PC-9 (cell line): ENCODE measurements at regions not wholly inside any gene's neighbourhood (a gene's known extent, or its start where the extent isn't known, plus 50 kb on each side); places are given as distances from the start of the nearest gene placed in this dataset.

Experiments used
- BruUV-seq: library from RNA; stranded (reverse); fragments of 400-500 nt; replicated peaks from 2 replicates; lab custom pipeline; 2021; lab: Mats Ljungman, UMichigan
- CTCF ChIA-PET: fragments of 300-600 bp; sonication (Branson Sonifier 250); formaldehyde crosslinking; loops from one replicate; lab custom pipeline; 2022; ENCODE audit warnings: antibody characterized with exemption; lab: Charles Lee
- POLR2A ChIA-PET: fragments of 300-600 bp; sonication (Branson Sonifier 250); formaldehyde crosslinking; loops from one replicate; lab custom pipeline; 2022; ENCODE audit warnings: antibody characterized with exemption; ENCODE audit not compliant: unreplicated experiment; lab: Charles Lee
- DNase-seq, 2 experiments: peaks; one replicate each; pipeline versions ENCODE4 v3.0.0 to v3.0.0-alpha.2; 2015 to 2022; ENCODE audit warnings: mixed read lengths in 1 of 2
- H2AFZ ChIP-seq: fragments of 200-600 bp; sonication (generic); 2 replicates; pipeline ENCODE4 v1.8.1; 2017; ENCODE audit warnings: antibody characterized with exemption
- H3F3A ChIP-seq: fragments of 200-600 bp; sonication (generic); 2 replicates; pipeline ENCODE4 v1.8.1; 2017; ENCODE audit warnings: antibody characterized with exemption, mild to moderate bottlenecking, low read depth; ENCODE audit not compliant: insufficient read depth
- H3K27ac ChIP-seq: fragments of 200-600 bp; sonication (generic); 2 replicates; pipeline ENCODE4 v1.6.1; 2016; ENCODE audit warnings: mixed run types
- H3K27me3 ChIP-seq: fragments of 200-600 bp; sonication (generic); 2 replicates; pipeline ENCODE4 v1.6.1; 2016; ENCODE audit warnings: low read depth, mixed run types; ENCODE audit not compliant: insufficient read depth
- H3K36me3 ChIP-seq: fragments of 200-600 bp; sonication (generic); 2 replicates; pipeline ENCODE4 v1.6.1; 2016; ENCODE audit warnings: low read depth, mixed run types
- H3K4me1 ChIP-seq: fragments of 200-600 bp; sonication (generic); replicated peaks from 2 replicates; pipeline ENCODE4 v1.6.1; 2016; ENCODE audit warnings: mixed run types; ENCODE audit not compliant: insufficient read depth
- H3K4me2 ChIP-seq: fragments of 200-600 bp; sonication (generic); 2 replicates; pipeline ENCODE4 v1.6.1; 2017; ENCODE audit warnings: mixed run types
- H3K4me3 ChIP-seq: fragments of 200-600 bp; sonication (generic); 2 replicates; pipeline ENCODE4 v1.6.1; 2016; ENCODE audit warnings: mixed run types
- H3K79me2 ChIP-seq: fragments of 200-600 bp; sonication (generic); 2 replicates; pipeline ENCODE4 v1.6.1; 2017; ENCODE audit warnings: low read depth, mixed run types
- H3K9me2 ChIP-seq: fragments of 200-600 bp; sonication (generic); 2 replicates; pipeline ENCODE4 v1.8.1; 2017; ENCODE audit warnings: mild to moderate bottlenecking; ENCODE audit not compliant: insufficient read depth
- H3K9me3 ChIP-seq: fragments of 200-600 bp; sonication (generic); 2 replicates; pipeline ENCODE4 v1.8.1; 2016; ENCODE audit warnings: low read depth; ENCODE audit not compliant: insufficient read depth
- H4K20me1 ChIP-seq: fragments of 200-600 bp; sonication (generic); 2 replicates; pipeline ENCODE4 v1.8.1; 2017; ENCODE audit not compliant: insufficient read depth
- EZH2 ChIP-seq: fragments of 200-600 bp; sonication (generic); IDR thresholded peaks from 2 replicates; pipeline ENCODE4 v1.8.0; 2017; ENCODE audit warnings: antibody characterized with exemption, low read depth
- intact Hi-C: fragments of 100-400 bp; cut with micrococcal nuclease; formaldehyde crosslinking; loops from one replicate; pipeline ENCODE4 v1.10.0; 2022; ENCODE audit not compliant: unreplicated experiment
- TF ChIP-seq, protein P1 (sequence below): fragments of 200-600 bp; sonication (generic); conservative IDR thresholded peaks from 2 replicates; pipeline ENCODE4 v1.6.1; 2017; ENCODE audit warnings: mixed run types, antibody characterized with exemption, mild to moderate bottlenecking, moderate library complexity

DNA sequence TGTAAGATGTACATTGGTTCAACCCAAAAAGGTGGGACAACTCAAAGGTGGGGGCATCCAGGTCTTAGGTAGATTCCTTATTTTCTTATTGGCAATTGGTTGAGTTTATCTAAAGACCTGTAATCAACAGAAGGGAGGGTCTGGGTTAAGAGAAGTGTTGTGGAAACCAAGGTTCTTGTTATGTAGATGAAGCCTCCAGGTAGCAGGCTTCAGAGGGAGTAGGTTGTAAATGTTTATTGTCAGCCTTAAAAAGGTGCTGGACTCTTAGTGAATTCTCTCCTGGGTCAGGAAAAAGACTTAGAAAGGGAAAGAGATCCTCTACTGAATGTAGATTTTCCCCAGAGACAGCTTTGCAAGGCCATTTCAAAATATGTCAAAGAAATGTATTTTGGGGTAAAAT is 125.3 kb upstream of the NDUFV2 start:
- CTCF ChIA-PET, result no interaction called here
- no peak overlapping the region for H2AFZ ChIP-seq

GRCh38 chr18:8977701-8978100 is 124.8 kb upstream of the NDUFV2 start:
- POLR2A ChIA-PET, result no interaction called here
- no peaks in the 10 kb centered on the region for H3K9me2 ChIP-seq
- CTCF ChIA-PET, result no interaction called here
- no peak for TF ChIP-seq EZH2
- TF ChIP-seq, protein P1, sequence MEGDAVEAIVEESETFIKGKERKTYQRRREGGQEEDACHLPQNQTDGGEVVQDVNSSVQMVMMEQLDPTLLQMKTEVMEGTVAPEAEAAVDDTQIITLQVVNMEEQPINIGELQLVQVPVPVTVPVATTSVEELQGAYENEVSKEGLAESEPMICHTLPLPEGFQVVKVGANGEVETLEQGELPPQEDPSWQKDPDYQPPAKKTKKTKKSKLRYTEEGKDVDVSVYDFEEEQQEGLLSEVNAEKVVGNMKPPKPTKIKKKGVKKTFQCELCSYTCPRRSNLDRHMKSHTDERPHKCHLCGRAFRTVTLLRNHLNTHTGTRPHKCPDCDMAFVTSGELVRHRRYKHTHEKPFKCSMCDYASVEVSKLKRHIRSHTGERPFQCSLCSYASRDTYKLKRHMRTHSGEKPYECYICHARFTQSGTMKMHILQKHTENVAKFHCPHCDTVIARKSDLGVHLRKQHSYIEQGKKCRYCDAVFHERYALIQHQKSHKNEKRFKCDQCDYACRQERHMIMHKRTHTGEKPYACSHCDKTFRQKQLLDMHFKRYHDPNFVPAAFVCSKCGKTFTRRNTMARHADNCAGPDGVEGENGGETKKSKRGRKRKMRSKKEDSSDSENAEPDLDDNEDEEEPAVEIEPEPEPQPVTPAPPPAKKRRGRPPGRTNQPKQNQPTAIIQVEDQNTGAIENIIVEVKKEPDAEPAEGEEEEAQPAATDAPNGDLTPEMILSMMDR, result no peak
- no peaks in the 10 kb centered on the region for H3K9me3 ChIP-seq
- DNase-seq, result no peak
- no peak overlapping the region for H2AFZ ChIP-seq
- BruUV-seq, result no TSS peak
- no peak overlapping the region for H3K27ac ChIP-seq
- intact Hi-C loops, result no loop called here
- H3K27me3 ChIP-seq, result no peaks in the 10 kb centered on the region
- no peaks in the 10 kb centered on the region for H3K4me1 ChIP-seq
- H3K4me3 ChIP-seq, result no peak overlapping the region
- no peak overlapping the region for H3K4me2 ChIP-seq
- H3K79me2 ChIP-seq, result no peaks in the 10 kb centered on the region
- H3F3A ChIP-seq, result no peaks in the 10 kb centered on the region
- H3K36me3 ChIP-seq, result no peaks in the 10 kb centered on the region
- H4K20me1 ChIP-seq, result no peaks in the 10 kb centered on the region

More for the DNA sequence above, 125.3 kb upstream of the NDUFV2 start:
- intact Hi-C loops, result no loop called here
- H3K79me2 ChIP-seq, result no peaks in the 10 kb centered on the region
- H3K4me1 ChIP-seq, result no peaks in the 10 kb centered on the region
- TF ChIP-seq, protein P1, result no peak
- no peak for TF ChIP-seq EZH2
- POLR2A ChIA-PET, result no interaction called here
- H3F3A ChIP-seq, result no peaks in the 10 kb centered on the region
- DNase-seq, result no peak
- no peaks in the 10 kb centered on the region for H3K9me3 ChIP-seq
- no peak overlapping the region for H3K27ac ChIP-seq
- no peak overlapping the region for H3K4me2 ChIP-seq
- BruUV-seq, result no TSS peak
- no peaks in the 10 kb centered on the region for H3K27me3 ChIP-seq
- H4K20me1 ChIP-seq, result no peaks in the 10 kb centered on the region
- H3K9me2 ChIP-seq, result no peaks in the 10 kb centered on the region
- no peak overlapping the region for H3K4me3 ChIP-seq
- H3K36me3 ChIP-seq, result no peaks in the 10 kb centered on the region

GRCh38 chr18:8978394-8978793 is 124.1 kb upstream of the NDUFV2 start:
- POLR2A ChIA-PET, result no interaction called here
- no peaks in the 10 kb centered on the region for H3K9me2 ChIP-seq
- BruUV-seq, result no TSS peak
- DNase-seq, result no peak
- no peak overlapping the region for H2AFZ ChIP-seq
- H3F3A ChIP-seq, result no peaks in the 10 kb centered on the region
- no peaks in the 10 kb centered on the region for H3K36me3 ChIP-seq
- intact Hi-C loops, result no loop called here
- H3K4me2 ChIP-seq, result no peak overlapping the region
- CTCF ChIA-PET, result no interaction called here
- no peaks in the 10 kb centered on the region for H3K4me1 ChIP-seq
- H3K9me3 ChIP-seq, result no peaks in the 10 kb centered on the region
- H4K20me1 ChIP-seq, result no peaks in the 10 kb centered on the region
- no peak overlapping the region for H3K27ac ChIP-seq
- no peak overlapping the region for H3K4me3 ChIP-seq
- no peaks in the 10 kb centered on the region for H3K79me2 ChIP-seq
- TF ChIP-seq, protein P1, result no peak
- H3K27me3 ChIP-seq, result no peaks in the 10 kb centered on the region
